Stromal cell of bone marrow (primary cell): ENCODE measurements at regions not wholly inside any gene's neighbourhood (a gene's known extent, or its start where the extent isn't known, plus 50 kb on each side); places are given as distances from the start of the nearest gene placed in this dataset.

Experiments
- DNase-seq: peaks from one replicate; pipeline ENCODE4 v3.0.0-alpha.2; 2012; ENCODE audit warnings: low read depth

GRCh38 chr7:131226514-131226865 lies 101.2 kb upstream of the MKLN1 start:
- no peak for DNase-seq

- peak; percentile 44 for DNase-seq
These were observed 96.1 kb upstream of the MKLN1 start for GRCh38 chr7:131231381-131232220.

GRCh38 chr7:131232768-131233167 lies 94.9 kb upstream of the MKLN1 start:
- no peak for DNase-seq

- no peak for DNase-seq
These were observed 94.5 kb upstream of the MKLN1 start for GRCh38 chr7:131233193-131233592.

GRCh38 chr7:131234719-131235488 lies 92.8 kb upstream of the MKLN1 start:
- DNase-seq: no peak

- peak; percentile 97 for DNase-seq
These were observed 92.0 kb upstream of the MKLN1 start for GRCh38 chr7:131235489-131236317.

GRCh38 chr7:131236318-131236672 lies 91.4 kb upstream of the MKLN1 start:
- no peak for DNase-seq

GRCh38 chr7:131238347-131238931 lies 89.2 kb upstream of the MKLN1 start:
- peak; percentile 83 for DNase-seq

- no peak for DNase-seq
These were observed 86.3 kb upstream of the MKLN1 start for GRCh38 chr7:131241386-131241785.

- no peak for DNase-seq
These were observed 85.5 kb upstream of the MKLN1 start for GRCh38 chr7:131242123-131242650.

GRCh38 chr7:131244259-131244852 lies 83.3 kb upstream of the MKLN1 start:
- peak; percentile 92 for DNase-seq

- peak; percentile 98 for DNase-seq
These were observed 78.7 kb upstream of the MKLN1 start for GRCh38 chr7:131249003-131249402.

GRCh38 chr7:131249483-131249882 lies 78.2 kb upstream of the MKLN1 start:
- DNase-seq: no peak

GRCh38 chr7:131250331-131250730 lies 77.3 kb upstream of the MKLN1 start:
- no peak for DNase-seq

- DNase-seq: no peak
These were observed 76.3 kb upstream of the MKLN1 start for GRCh38 chr7:131251371-131251770.

- no peak for DNase-seq
These were observed 74.7 kb upstream of the MKLN1 start for GRCh38 chr7:131252976-131253375.

- no peak for DNase-seq
These were observed 73.5 kb upstream of the MKLN1 start for GRCh38 chr7:131254211-131254610.

- no peak for DNase-seq
These were observed 72.4 kb upstream of the MKLN1 start for GRCh38 chr7:131255242-131255641.

- DNase-seq: no peak
These were observed 66.1 kb upstream of the MKLN1 start for GRCh38 chr7:131261476-131261994.

- no peak for DNase-seq
These were observed 62.4 kb upstream of the MKLN1 start for GRCh38 chr7:131265227-131265626.

GRCh38 chr7:131267631-131268030 lies 60.0 kb upstream of the MKLN1 start:
- DNase-seq: no peak
